ENCODE measurements at regions not wholly inside any gene's neighbourhood (a gene's known extent, or its start where the extent isn't known, plus 50 kb on each side); places are given as distances from the start of the nearest gene placed in this dataset.

- no peak overlapping the region for H3K4me3 ChIP-seq
- no peak for DNase-seq
- TF ChIP-seq CTCF (IDR thresholded peaks at IDR 0.05): no peak
- no peaks in the 10 kb centered on the region for H3K9me3 ChIP-seq
- H3K4me1 ChIP-seq (ENCODE audit: low read depth): no peaks in the 10 kb centered on the region
- intact Hi-C loops (cut with DNase I, micrococcal nuclease): no loop called here
- H3K36me3 ChIP-seq (ENCODE audit: low read depth): no peaks in the 10 kb centered on the region
- no peak for ATAC-seq
These were observed 133.7 kb downstream of the RNASET2 start for GRCh38 chr6:166822609-166823008.

GRCh38 chr6:166820483-166820882 is 135.9 kb downstream of the RNASET2 start:
- Histone ChIP-seq H3K4me1 (ENCODE audit: low read depth) (no peaks in the 10 kb centered on the region), H3K9me3 (no peaks in the 10 kb centered on the region), H3K36me3 (ENCODE audit: low read depth) (no peaks in the 10 kb centered on the region), H3K4me3 (no peak overlapping the region)
- DNase-seq (no peak), ATAC-seq (no peak)
- no peak for TF ChIP-seq CTCF (IDR thresholded peaks at IDR 0.05)
- intact Hi-C loops (cut with DNase I, micrococcal nuclease): no loop called here

- intact Hi-C loops (cut with DNase I, micrococcal nuclease): no loop called here
- Histone ChIP-seq H3K4me3 (no peak overlapping the region), H3K9me3 (no peaks in the 10 kb centered on the region), H3K4me1 (ENCODE audit: low read depth) (no peaks in the 10 kb centered on the region), H3K36me3 (ENCODE audit: low read depth) (no peaks in the 10 kb centered on the region)
- ATAC-seq: no peak
- DNase-seq: no peak
- no peak for TF ChIP-seq CTCF (IDR thresholded peaks at IDR 0.05)
These were observed 136.3 kb downstream of the RNASET2 start for GRCh38 chr6:166820070-166820469.

- TF ChIP-seq CTCF (IDR thresholded peaks at IDR 0.05): no peak
- intact Hi-C loops (cut with DNase I, micrococcal nuclease): no loop called here
- ATAC-seq: no peak
- no peak for DNase-seq
- H3K4me3 ChIP-seq: no peak overlapping the region
- H3K4me1 ChIP-seq (ENCODE audit: low read depth): no peaks in the 10 kb centered on the region
- no peaks in the 10 kb centered on the region for H3K36me3 ChIP-seq (ENCODE audit: low read depth)
- no peaks in the 10 kb centered on the region for H3K9me3 ChIP-seq
These were observed 140.7 kb downstream of the RNASET2 start for GRCh38 chr6:166815629-166816028.

- no peaks in the 10 kb centered on the region for H3K9me3 ChIP-seq
- H3K4me3 ChIP-seq: no peak overlapping the region
- intact Hi-C loops (cut with DNase I, micrococcal nuclease): no loop called here
- ATAC-seq: no peak
- H3K4me1 ChIP-seq (ENCODE audit: low read depth): no peaks in the 10 kb centered on the region
- no peak for DNase-seq
- no peaks in the 10 kb centered on the region for H3K36me3 ChIP-seq (ENCODE audit: low read depth)
- no peak for TF ChIP-seq CTCF (IDR thresholded peaks at IDR 0.05)
These were observed 142.0 kb downstream of the RNASET2 start for GRCh38 chr6:166814390-166814789.

- Histone ChIP-seq H3K36me3 (ENCODE audit: low read depth) (no peaks in the 10 kb centered on the region), H3K4me1 (ENCODE audit: low read depth) (no peaks in the 10 kb centered on the region), H3K9me3 (no peaks in the 10 kb centered on the region), H3K4me3 (no peak overlapping the region)
- ATAC-seq (no peak), DNase-seq (no peak)
- TF ChIP-seq CTCF (IDR thresholded peaks at IDR 0.05): no peak
- intact Hi-C loops (cut with DNase I, micrococcal nuclease): no loop called here
These were observed 142.9 kb downstream of the RNASET2 start for GRCh38 chr6:166813461-166813860.
